GM19455 (cell line): ENCODE measurements at regions not wholly inside any gene's neighbourhood (a gene's known extent, or its start where the extent isn't known, plus 50 kb on each side); places are given as distances from the start of the nearest gene placed in this dataset.
"Not testable (repeated sequence)": the region's sequence is repeated elsewhere in the genome, so short reads cannot be mapped to it uniquely, and the experiment has no call there.

Experiments used
- ATAC-seq: cut with Tn5 transposase; IDR thresholded peaks from one replicate; pipeline ENCODE4 v1.9.1; 2021; ENCODE audit not compliant: unreplicated experiment

- ATAC-seq: not testable (repeated sequence)
Measured at GRCh38 chr20:40889266-40889665, 139.4 kb upstream of the TOP1 start.

GRCh38 chr20:40890181-40890580 is 138.4 kb upstream of the TOP1 start:
- ATAC-seq: no peak

DNA sequence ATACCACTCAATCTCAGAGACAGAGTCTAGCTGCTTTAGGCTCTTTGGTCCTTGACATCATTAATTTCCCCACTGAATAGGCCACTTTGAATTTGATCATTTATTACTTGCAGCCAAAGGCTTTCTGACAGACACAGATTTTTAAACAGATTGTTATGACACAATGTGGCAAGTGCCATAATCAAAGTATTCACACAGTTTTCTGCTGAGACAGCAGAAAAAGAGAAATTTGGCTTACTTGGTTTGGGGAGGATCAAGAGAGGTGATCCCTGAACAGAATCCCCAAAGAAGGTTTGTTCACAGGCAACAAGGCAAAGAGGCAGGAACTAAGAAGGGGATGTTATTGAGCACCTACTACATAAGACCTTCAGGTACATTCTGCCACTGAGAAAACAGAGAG is 138.0 kb upstream of the TOP1 start:
- no peak for ATAC-seq

DNA sequence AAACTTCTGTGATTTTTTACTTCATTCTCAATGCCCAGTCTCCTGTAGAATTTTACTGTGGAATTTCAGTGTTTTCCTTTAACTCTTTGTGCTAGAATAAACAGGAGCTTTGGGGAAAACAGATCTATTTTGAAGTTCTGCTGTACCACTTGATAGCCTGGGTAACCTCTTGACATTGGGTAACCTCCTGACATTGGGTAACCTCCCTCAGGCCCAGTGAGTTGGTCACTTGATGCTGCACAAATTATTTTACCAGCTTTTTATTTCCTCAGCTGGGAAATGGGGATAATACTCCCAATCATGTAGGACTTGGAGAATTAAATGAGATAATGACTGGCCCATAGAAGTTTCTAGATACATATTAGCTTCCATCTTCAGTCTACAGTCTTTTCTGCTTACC is 137.3 kb upstream of the TOP1 start:
- ATAC-seq: no peak

DNA sequence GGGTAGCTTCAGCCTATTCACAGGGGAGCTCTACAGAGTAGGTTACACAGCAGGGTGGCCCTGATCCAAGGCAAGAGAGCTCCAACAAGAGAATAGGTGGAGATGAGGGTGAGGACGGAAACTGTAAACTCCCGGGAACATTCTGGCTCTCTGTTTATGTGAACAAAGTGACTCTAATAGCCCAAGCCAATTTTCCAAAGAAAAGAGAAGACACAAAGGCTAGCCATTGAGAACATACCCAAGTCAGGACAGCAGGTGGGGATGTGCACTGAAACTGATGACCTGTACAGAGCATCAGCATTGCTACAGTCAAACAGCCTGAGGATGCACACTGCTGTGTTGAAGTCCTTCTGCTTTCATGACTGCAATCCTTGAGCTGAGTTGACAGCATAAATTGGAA is 136.0 kb upstream of the TOP1 start:
- ATAC-seq: no peak

DNA sequence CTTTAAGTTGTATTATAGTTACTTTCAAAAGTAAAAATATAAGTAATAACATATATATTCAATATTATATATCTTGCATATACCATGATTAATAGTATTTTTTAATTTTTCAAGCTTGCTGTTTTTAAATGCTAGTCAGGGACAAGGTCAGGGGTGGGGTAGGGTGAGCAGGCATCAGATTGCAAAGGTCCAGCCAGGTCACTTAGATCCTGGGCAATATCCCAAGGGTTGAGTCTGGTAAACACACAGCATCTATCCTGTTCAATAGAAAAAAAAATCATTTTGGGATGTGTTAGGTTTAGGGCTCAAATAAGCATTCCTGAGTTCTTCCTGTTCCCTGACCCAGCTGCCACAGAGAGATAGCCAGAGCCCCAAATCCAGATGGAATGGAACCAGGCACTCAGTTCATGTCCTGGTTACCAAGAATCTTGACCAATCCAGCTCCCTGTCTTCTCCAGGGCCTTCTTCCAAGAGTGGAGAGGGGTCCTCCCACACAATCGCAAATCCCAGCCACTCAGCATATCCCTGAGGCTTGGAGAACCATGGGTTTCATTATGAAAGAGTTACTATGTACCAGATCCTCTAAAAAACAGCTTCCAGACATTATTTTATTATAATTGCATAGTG is 134.9 kb upstream of the TOP1 start:
- no peak for ATAC-seq

DNA sequence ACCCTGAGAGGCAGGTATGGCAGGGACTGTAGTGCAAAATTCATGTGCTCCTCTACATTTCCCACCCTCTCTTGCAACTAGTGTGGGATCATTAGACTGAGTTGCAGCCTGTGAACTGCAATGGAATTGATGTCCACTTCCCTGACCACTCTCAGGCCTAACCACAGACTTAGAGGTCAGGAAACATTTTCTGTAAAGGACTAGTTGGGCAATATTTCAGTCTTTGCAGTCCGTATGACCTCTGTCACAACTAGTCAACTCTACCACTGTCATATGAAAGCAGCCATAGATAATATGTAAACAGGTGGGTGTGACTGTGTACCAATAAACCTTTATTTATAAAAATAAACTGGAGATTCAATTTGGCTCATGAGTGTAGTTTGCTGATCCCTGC is 134.4 kb upstream of the TOP1 start:
- no peak for ATAC-seq

DNA sequence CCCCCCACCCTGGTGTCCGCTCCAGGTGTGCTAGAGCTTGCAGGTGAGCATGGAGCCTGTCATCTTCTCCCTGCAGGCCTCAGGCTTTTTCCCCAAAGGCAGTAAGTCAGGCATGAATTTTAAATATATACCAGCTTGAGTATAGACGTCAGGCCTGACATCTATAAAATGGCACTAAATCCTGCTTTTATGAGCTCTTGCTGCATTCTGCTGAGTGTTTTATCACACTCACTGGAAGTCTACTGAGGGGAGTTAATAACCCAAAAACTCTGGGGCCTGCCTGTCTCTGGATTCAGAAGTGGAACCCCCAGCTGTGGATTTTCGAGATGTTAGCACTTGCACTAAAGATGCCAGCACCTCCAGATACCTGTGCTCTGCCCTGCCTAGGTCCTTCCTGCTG is 133.4 kb upstream of the TOP1 start:
- no peak for ATAC-seq

DNA sequence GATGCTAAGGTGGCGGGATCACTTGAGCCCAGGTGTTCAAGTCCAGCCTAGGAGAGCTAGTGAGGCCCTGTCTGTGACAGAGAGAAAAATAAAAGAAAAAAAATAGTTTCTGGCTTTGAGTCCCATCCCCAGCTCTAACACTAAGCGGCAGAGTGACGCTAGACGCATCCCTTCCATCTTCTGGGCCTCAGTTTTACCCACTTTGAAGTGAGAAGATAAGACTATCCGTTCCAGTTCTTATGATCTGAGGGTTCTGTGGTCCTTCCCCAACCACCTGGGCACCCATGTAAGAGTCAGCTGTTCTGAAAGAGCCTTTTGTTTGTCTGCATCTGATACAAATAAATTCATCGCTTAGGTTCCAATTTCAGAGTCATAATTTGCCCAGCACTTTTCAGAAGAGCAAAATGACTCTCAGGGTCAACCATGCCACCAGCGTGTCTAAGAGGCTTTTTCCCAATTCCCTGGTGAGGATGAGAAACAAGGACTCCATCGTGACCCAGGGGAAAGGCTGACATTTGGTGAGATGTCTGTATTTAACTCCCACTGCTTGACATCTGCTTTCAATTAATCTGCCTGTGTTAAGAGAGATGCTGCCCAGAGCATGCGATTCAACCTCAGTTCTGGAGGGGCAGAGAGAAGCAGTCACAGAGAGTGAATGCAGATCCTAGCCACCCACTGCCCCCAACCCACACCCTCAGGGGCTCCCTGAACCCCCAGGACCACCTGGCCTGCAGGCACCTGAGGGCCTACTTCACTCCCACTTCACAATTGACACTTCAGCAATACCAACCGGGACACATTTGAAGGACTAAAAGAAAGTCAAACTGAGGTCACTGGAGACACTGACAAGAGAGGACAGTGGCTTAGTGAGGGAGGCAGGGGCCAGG is 131.6 kb upstream of the TOP1 start:
- ATAC-seq: no peak

DNA sequence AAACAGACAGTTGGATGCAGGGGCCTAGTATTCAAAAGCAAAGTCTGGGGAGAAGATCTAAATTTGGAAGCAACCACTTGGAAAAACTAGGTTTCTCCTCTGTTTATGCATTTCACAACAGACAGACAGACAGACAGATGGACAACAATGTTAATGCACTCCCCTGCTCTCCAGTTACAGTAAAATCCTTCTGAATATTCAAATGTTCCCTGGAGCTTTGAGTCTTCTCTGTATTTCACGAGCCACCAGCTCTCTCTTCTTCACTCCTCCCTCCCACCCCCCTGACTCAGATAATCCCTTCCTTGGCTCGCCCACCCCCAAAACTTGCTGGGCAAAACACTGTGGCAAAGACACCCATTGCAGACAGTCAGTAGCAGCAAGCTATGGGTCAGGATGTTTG is 129.3 kb upstream of the TOP1 start:
- ATAC-seq: no peak

DNA sequence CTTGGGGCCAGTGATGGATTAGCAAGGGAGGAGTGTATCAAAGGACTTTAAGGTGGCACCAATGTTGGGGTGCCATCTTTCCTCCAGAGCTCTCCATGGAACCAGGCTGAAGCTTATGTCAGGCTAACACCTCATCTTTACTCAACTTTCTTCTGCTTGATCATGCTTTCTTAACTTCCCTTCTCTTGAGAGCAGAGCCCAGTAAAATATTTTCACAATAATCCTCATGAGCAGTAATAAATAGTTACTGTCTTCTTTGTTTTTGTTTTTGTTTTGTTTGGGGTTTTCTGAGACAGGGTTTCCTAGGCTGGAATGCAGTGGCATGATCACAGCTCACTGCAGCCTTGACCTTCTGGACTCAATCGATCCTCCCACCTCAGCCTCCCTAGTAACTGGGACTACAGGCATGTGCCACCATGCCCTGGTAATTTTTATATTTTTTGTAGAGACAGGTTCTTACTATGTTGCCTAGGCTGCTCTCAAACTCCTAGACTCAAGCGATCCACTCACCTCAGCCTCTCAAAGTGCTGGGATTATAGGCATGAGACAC is 127.9 kb upstream of the TOP1 start:
- no peak for ATAC-seq

DNA sequence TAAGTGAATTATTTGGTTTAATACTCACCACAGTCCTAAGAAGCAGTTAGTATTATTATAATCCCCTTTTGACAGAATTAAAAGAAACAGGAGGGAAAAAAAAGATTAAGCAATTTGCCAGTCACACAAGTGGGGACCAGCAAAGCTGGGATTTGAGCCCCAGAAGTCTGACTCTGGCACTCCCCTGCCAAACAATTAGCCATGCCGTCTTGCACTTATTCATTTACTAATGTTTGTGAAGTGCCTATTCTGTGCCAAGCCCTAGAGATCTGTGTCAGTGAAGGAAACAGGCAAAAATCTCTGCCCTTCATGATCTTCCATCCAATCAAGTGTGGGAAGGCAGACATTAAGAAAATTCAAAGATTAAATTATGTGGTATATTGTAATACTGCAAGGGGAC is 126.0 kb upstream of the TOP1 start:
- no peak for ATAC-seq

DNA sequence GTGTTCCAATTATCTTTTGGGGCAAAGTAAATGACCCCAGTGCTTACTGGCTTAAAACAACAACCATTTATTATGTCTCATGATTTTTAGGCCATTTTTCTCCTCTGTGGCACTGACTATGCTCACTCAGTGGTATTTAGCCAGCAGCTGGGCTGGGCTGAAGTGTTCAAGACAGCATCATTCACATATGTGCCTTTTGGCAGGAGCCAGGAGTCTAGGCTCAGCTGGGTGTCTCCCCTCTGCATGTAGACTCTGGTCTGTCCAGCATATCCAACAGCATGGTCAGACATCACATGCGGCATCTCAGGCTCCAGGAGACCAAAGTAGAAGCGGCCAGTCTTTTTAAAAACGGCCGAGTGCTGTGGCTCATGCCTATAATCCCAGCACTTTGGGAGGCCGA is 120.3 kb upstream of the TOP1 start:
- no peak for ATAC-seq

DNA sequence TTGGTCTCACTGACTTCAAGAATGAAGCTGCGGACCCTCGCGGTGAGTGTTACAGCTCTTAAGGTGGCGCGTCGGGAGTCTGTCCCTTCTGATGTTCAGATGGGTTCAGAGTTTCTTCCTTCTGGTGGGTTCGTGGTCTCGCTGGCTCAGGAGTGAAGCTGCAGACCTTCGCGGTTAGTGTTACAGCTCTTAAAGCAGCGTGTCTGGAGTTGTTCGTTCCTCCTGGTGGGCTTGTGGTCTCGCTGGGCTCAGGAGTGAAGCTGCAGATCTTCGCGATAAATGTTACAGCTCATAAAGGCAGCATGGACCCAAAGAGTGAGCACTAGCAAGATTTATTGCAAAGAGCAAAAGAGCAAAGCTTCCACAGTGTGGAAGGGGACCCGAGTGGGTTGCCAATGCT is 119.1 kb upstream of the TOP1 start:
- not testable (repeated sequence) for ATAC-seq

DNA sequence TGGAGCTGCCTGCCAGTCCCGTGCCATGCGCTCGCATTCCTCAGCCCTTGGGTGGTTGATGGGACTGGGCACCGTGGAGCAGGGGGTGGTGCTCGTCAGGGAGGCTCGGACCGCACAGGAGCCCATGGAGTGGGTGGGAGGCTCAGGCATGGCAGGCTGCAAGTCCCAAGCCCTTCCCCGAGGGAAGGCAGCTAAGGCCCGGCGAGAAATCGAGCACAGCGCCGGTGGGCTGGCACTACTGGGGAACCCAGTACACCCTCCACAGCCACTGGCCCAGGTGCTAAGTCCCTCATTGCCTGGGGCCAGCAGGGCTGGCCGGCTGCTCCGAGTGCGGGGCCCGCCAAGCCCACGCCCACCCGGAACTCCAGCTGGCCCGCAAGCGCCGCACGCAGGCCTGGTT is 118.2 kb upstream of the TOP1 start:
- not testable (repeated sequence) for ATAC-seq

DNA sequence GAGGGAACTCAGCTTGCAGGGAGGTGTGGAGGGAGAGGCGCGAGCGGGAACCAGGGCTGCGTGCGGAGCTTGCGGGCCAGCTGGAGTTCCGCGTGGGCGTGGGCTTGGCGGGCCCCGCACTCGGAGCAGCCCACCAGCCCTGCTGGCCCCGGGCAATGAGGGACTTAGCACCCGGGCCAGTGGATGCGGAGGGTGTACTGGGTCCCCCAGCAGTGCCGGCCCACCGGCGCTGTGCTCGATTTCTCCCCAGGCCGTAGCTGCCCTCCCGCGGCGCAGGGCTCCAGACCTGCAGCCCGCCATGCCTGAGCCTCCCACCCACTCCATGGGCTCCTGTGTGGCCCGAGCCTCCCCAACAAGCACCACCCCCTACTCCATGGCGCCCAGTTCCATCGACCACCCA is 117.5 kb upstream of the TOP1 start:
- not testable (repeated sequence) for ATAC-seq

DNA sequence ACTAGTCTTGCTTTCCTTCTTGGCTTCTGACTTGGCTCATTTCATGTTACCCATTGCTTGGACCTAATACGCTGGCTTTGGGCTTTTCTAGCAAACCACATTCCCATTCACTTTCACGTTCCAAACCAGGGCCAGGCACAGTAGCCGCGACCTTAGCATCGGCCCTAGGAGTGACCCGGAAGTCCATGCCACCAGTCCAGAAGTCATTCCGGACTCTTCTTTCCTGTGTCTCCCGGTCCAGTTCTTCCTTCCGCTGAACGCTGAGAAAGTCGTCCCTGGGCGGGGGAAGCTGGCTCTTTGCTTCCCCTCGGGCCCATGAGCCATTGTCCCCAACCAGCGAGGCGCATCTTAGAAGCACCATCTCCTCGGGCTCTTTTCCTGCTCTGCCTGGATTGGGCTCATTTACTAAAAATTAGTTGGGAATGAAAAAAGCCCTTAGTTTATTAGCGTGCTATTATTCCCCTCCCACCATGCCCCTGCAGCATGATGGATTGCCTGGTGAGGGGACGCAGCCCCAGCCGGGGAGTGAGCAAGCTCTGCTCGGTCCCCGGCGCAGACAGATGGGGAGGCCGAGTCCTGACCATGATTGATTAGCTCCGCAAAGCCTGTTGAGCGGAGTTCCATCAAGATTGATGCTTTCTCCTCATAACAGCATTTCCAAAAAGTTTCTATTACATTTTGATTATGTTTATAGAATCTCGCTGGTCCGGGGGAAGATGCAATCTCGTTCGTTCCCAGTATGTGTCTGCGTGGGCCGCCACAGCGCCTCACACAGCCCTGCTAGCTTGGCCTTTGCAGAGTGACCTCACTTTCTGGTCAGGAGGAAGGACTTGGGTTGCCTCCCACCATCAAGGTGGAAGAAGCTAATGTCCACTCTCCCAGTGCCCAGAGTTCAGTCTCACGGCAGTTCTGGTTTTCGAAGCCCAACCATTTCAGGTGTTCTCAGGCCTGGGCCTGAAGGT is 115.1 kb upstream of the TOP1 start:
- ATAC-seq: no peak

GRCh38 chr20:40915756-40916155 is 112.9 kb upstream of the TOP1 start:
- ATAC-seq: no peak

- ATAC-seq: no peak
Measured at GRCh38 chr20:40916276-40916675, 112.3 kb upstream of the TOP1 start.

GRCh38 chr20:40920291-40920690 is 108.3 kb upstream of the TOP1 start:
- ATAC-seq: no peak

GRCh38 chr20:40922865-40923264 is 105.8 kb upstream of the TOP1 start:
- no peak for ATAC-seq
